Activated T-cell treated with anti-CD3 and anti-CD28 coated beads, Interleukin-2, amount 50 U/mL, for 72 hours (primary cell): ENCODE measurements at regions not wholly inside any gene's neighbourhood (a gene's known extent, or its start where the extent isn't known, plus 50 kb on each side); places are given as distances from the start of the nearest gene placed in this dataset.

Source experiments
- ATAC-seq, 2 donors: fragments of 150-1000 bp; cut with Tn5 transposase; replicated peaks in 1 of 2; 2 replicates each; pipeline ENCODE4 v1.10.0; 2021; ENCODE audit warnings: moderate library complexity in 2 of 2, mild to moderate bottlenecking in 1 of 2
- DNase-seq, 2 donors: peaks; one replicate each; pipeline ENCODE4 v3.0.0; 2021 to 2022; ENCODE audit warnings: mixed read lengths in 1 of 2
- H3K27ac Mint-ChIP-seq: one replicate; pipeline ENCODE4 v1.8.0; 2022; ENCODE audit warnings: mild to moderate bottlenecking, moderate library complexity, mixed read lengths
- H3K27me3 Mint-ChIP-seq: one replicate; pipeline ENCODE4 v1.8.0; 2022; ENCODE audit warnings: low read depth, mixed read lengths
- H3K36me3 Mint-ChIP-seq, 2 donors: one replicate each; pipeline ENCODE4 v1.8.0; 2022; ENCODE audit warnings: mixed read lengths in 2 of 2, mild to moderate bottlenecking in 1 of 2; ENCODE audit not compliant: insufficient read depth in 2 of 2
- H3K4me1 Mint-ChIP-seq: one replicate; pipeline ENCODE4 v1.8.0; 2022; ENCODE audit warnings: low read depth, mixed read lengths
- H3K4me3 Mint-ChIP-seq, 2 donors: one replicate each; pipeline ENCODE4 v1.8.0; 2022; ENCODE audit warnings: mild to moderate bottlenecking in 2 of 2, mixed read lengths in 2 of 2, moderate library complexity in 2 of 2
- H3K9me3 Mint-ChIP-seq, 2 donors: one replicate each; pipeline ENCODE4 v1.8.0; 2022; ENCODE audit warnings: mixed read lengths in 2 of 2

DNA sequence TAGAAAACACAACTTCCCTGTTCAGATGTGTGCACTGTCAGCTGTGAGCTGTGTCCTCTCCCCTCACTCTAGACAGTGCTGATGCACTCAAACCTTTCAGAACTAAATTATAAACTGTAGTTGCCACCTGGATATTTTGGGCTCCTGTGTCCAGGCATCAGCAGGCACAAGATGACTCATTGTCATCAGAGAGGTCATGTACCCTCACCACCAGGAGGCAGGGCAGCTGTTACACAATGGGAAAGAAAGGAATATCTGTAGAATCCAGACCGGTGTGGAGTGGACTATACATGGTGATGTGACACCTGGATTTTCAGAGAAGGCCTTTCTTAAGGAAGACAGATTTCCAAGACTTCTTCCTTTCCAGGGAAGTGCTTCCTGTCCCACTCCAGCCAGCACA lies 854.4 kb upstream of the AGA start:
- ATAC-seq: no peak
- no peaks in the 10 kb centered on the region for H3K4me1 Mint-ChIP-seq

DNA sequence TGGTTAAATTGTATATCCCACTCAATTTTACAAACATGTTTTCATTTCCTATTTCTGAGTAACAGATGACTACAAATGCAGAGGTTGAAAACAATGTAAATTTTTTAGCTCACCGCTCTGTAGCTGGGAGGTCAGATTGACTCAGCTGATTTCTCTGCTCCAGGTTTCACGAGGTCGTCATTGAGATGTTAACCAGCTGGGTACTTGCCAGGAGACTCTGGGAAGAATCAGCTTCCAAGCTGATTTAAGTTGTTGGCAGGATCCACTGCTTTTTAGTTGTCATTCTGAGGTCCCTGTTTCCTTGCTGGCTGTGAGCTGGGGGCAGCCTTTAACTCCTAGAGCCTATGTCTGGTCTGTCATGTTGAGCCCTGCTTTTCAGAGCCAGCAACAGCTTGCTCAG lies 864.3 kb upstream of the AGA start:
- DNase-seq (no peak), ATAC-seq (no peak)
- Mint-ChIP-seq H3K9me3 (peaks cover 2% of the 10 kb centered on the region in 2 donors), H3K27ac (no peak overlapping the region), H3K4me1 (no peaks in the 10 kb centered on the region), H3K27me3 (no peaks in the 10 kb centered on the region), H3K36me3 (no peaks in the 10 kb centered on the region), H3K4me3 (no peak overlapping the region)

More for the DNA sequence above, 854.4 kb upstream of the AGA start:
- H3K4me3 Mint-ChIP-seq: no peak overlapping the region
- no peak for DNase-seq
- H3K9me3 Mint-ChIP-seq: peaks cover 0 to 3% of the 10 kb centered on the region in 2 donors
- H3K27me3 Mint-ChIP-seq: no peaks in the 10 kb centered on the region
- H3K36me3 Mint-ChIP-seq: no peaks in the 10 kb centered on the region
- no peak overlapping the region for H3K27ac Mint-ChIP-seq

DNA sequence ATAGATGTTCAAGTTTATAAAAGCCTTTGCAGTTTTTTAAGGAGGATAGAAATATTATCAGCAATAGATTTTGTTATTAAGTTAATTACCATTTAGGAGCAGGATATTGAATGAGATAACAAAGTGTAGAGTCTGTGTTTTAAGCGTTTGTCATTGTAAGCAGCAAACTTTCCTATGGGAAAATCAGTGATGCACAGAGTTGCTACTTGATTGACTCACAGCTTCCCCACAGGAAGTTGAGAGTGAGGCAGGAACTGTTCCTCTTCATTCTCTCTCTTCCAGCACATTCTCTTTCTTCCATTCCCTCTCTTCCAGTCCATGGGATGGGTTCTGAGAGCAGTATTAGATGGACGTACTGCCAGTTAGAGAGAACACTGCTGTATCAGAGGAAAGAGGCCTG lies 867.7 kb upstream of the AGA start:
- H3K27ac Mint-ChIP-seq: no peak overlapping the region
- ATAC-seq: no peak

DNA sequence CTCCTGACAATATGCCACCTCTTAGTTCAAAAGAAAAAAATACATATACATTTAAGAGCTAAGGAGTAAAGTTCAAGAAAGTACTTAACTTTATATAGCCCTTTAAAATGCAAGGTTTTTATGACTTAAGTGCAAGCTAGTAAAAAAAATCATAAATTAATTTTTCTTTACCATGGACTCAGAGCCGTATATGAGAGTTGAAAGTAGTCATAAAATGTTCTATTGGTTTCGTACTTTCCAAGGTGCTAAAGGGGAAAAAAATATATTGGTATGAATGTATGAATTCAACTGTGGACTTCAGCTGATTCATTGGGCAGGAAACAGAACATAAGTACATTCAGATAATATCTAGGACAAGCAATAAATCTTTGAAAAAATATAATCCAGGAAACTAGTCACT lies 869.8 kb upstream of the AGA start:
- DNase-seq (no peak), ATAC-seq (no peak)
- Mint-ChIP-seq H3K27ac (no peak overlapping the region), H3K4me3 (no peak overlapping the region), H3K27me3 (no peaks in the 10 kb centered on the region), H3K9me3 (peaks cover under 1 to 2% of the 10 kb centered on the region in 2 donors), H3K4me1 (no peaks in the 10 kb centered on the region), H3K36me3 (no peaks in the 10 kb centered on the region)

More for the DNA sequence above, 867.7 kb upstream of the AGA start:
- H3K36me3 Mint-ChIP-seq: no peaks in the 10 kb centered on the region
- no peak overlapping the region for H3K4me3 Mint-ChIP-seq
- DNase-seq: no peak
- peaks cover 0 to 2% of the 10 kb centered on the region in 2 donors for H3K9me3 Mint-ChIP-seq
- H3K4me1 Mint-ChIP-seq: no peaks in the 10 kb centered on the region
- no peaks in the 10 kb centered on the region for H3K27me3 Mint-ChIP-seq

DNA sequence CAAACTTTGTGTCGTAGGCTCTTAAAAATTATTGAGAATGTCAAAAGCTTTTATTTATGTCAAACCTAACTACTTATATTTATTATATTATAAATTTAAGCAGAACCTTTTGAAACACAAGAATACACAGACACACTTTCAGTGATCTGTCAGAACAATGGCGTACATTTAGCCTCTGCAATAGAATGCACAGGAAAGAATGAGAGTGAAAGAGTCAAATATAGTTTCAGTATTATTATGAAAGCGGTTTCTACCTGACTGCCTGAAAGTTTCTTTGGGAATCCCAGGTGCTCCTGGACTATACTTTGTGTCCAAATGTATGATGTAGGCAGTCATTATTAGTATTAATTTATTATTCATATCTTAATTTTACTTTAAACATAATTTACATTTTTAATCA lies 872.0 kb upstream of the AGA start:
- H3K9me3 Mint-ChIP-seq: peaks cover 4 to 5% of the 10 kb centered on the region in 2 donors
- H3K4me3 Mint-ChIP-seq: no peak overlapping the region
- DNase-seq (no peak), ATAC-seq (no peak)
- H3K27me3 Mint-ChIP-seq: no peaks in the 10 kb centered on the region
- H3K36me3 Mint-ChIP-seq: no peaks in the 10 kb centered on the region
- no peak overlapping the region for H3K27ac Mint-ChIP-seq
- H3K4me1 Mint-ChIP-seq: no peaks in the 10 kb centered on the region

DNA sequence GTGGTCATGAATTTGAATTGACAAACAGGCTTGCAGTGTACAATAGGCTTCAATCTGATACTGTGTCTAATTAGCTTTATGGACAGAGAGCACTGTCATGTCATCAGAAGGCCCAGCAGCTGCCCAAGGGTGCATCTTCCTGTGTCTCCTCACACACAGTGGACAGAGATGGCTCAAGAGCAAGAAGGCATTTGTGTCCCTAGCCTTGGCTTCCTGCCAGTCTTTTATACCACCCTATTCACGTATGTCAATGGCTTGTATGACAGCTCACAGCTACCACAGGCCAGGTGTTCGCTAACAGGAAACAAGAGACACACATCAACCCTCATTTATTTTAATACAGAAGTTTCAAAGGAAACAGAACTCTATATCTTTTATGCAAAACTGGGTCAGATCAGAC lies 874.0 kb upstream of the AGA start:
- Mint-ChIP-seq H3K27ac (no peak overlapping the region), H3K4me1 (no peaks in the 10 kb centered on the region), H3K9me3 (peaks cover 8% of the 10 kb centered on the region in 2 donors), H3K4me3 (no peak overlapping the region), H3K36me3 (peaks cover 2 to 4% of the 10 kb centered on the region in 2 donors), H3K27me3 (no peaks in the 10 kb centered on the region)
- ATAC-seq (no peak), DNase-seq (no peak)

DNA sequence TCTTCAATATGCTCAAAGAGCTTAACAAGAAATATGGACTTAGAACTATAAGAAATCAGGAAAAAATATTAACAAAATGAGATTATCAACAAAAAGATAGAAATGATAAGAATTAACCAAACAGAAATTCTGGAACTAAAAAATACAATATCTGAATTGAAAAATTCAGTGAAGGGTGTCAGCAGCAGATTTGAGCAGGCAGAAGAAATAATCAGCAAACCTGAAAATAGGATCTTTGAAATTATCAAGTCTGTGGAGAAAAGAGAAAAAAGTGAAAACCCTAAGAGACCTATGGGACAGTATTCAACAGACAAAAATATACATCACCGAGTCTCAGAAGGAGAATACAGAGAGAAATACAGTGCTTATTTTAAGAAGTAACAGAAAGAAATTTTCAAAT lies 877.8 kb upstream of the AGA start:
- Mint-ChIP-seq H3K36me3 (peaks cover 2 to 4% of the 10 kb centered on the region in 2 donors), H3K4me1 (no peaks in the 10 kb centered on the region), H3K4me3 (no peak overlapping the region), H3K9me3 (peaks cover 8 to 12% of the 10 kb centered on the region in 2 donors), H3K27me3 (no peaks in the 10 kb centered on the region), H3K27ac (no peak overlapping the region)
- DNase-seq (no peak), ATAC-seq (no peak)

DNA sequence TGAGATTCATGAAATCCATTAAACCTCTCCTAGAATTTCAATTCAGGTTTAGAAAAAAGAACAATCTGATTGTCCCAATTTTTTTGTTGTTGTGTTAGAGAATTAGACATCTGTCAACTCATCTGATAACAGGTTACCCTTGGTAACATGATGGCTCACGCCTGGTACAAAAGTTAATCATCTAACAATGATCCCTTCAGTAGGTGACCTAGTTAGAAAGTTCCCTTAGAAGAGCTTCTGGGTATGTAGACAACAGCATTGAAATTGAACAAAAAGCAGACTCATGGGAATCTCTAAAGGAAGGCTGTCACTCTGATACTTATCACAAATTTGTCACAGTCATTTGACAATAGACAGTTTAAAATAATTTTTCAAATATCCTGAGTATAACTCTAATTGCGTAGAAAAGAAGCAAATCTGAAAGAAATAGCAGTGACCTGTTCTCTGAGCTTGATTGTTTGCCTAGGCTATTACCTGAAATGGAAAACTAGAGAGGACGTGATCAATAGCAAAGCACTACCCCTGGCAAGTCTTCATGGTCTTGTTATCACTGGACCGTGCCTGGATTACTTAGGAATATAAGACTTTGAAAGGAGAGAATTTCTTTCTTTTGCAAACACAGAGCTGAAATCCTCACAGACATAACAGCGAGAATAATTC lies 880.4 kb upstream of the AGA start:
- ATAC-seq: no peak
- peaks cover 6 to 12% of the 10 kb centered on the region in 2 donors for H3K9me3 Mint-ChIP-seq
- H3K27me3 Mint-ChIP-seq: no peaks in the 10 kb centered on the region
- H3K4me3 Mint-ChIP-seq: no peak overlapping the region
- DNase-seq: no peak
- no peaks in the 10 kb centered on the region for H3K4me1 Mint-ChIP-seq
- peaks cover 2 to 4% of the 10 kb centered on the region in 2 donors for H3K36me3 Mint-ChIP-seq
- H3K27ac Mint-ChIP-seq: no peak overlapping the region

DNA sequence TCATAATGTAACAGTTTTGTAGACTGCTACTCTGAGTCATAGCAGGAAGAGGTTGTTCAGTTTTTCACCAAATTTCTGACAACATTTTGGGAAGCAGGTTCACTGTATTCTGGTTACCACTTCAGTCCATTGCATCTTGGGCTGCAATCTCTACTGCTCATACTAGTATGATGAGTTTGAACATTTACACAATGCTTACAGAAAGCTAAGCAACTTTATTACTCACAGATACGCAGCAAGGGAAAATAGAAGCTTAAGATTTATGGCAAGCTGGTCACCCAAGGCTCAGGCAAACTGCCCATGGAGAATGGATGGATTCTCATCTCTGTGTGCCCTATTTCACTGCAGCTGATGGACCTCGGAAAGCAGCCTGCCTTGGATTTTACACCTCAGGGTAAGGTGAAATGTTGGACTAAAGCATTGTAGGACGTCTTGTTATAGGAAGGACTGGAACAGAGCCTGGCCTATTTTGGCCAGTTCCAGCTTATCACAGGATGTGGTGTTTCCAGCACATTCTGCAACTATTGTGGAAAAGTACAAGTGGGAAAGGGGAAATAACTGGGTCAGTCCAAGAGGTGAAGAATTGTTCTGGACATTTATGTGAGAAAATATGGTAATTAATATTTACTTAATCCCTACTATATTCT lies 887.1 kb upstream of the AGA start:
- no peak overlapping the region for H3K4me3 Mint-ChIP-seq
- no peak overlapping the region for H3K27ac Mint-ChIP-seq
- H3K27me3 Mint-ChIP-seq: no peaks in the 10 kb centered on the region
- no peaks in the 10 kb centered on the region for H3K36me3 Mint-ChIP-seq
- peaks cover 3 to 12% of the 10 kb centered on the region in 2 donors for H3K9me3 Mint-ChIP-seq
- H3K4me1 Mint-ChIP-seq: no peaks in the 10 kb centered on the region
- ATAC-seq: no peak
- DNase-seq: no peak

DNA sequence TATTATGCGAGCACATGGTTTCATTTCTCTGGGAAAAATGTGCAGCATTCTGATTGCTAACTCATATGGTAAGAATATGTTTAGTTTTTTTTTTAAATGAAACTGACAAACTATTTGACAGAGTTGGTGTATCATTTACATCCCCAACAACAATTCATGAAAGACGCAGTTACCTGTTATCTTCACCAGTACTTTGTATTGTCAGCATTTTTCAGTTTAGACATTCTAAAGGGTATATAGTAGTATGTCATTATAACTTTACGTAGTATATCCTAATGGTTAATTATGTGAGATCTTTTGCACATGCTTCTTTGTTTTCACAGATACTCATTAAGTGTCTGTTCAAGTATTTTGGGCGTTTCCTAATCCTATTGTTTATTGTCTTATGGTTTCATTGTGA lies 891.1 kb upstream of the AGA start:
- DNase-seq: no peak
- ATAC-seq: no peak

DNA sequence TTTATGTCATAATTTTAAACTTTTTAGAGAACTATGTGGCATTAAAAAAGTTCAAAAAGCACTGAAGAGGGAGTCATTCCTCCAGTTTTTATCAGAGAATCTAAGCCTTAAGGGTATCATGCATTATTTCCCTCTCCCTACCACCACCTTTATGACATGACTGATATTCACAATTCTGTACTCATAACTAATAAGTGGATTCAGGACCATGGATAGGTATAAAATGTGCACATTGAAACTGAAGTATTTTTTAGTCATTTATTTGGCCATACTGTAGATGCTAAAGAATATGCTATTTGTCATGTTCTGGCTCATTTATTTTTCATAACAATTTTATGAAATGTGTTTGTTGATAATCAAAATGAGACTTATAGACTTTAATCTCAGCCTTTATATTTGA lies 897.5 kb upstream of the AGA start:
- no peak for ATAC-seq
- H3K4me3 Mint-ChIP-seq: no peak overlapping the region
- no peaks in the 10 kb centered on the region for H3K27me3 Mint-ChIP-seq
- DNase-seq: no peak
- no peaks in the 10 kb centered on the region for H3K4me1 Mint-ChIP-seq
- peaks cover 3 to 5% of the 10 kb centered on the region in 2 donors for H3K9me3 Mint-ChIP-seq
- no peak overlapping the region for H3K27ac Mint-ChIP-seq
- H3K36me3 Mint-ChIP-seq: no peaks in the 10 kb centered on the region

More for the DNA sequence above, 891.1 kb upstream of the AGA start:
- Mint-ChIP-seq H3K4me3 (no peak overlapping the region), H3K36me3 (no peaks in the 10 kb centered on the region), H3K27ac (no peak overlapping the region), H3K27me3 (no peaks in the 10 kb centered on the region), H3K4me1 (no peaks in the 10 kb centered on the region), H3K9me3 (peaks cover 5% of the 10 kb centered on the region in 2 donors)

DNA sequence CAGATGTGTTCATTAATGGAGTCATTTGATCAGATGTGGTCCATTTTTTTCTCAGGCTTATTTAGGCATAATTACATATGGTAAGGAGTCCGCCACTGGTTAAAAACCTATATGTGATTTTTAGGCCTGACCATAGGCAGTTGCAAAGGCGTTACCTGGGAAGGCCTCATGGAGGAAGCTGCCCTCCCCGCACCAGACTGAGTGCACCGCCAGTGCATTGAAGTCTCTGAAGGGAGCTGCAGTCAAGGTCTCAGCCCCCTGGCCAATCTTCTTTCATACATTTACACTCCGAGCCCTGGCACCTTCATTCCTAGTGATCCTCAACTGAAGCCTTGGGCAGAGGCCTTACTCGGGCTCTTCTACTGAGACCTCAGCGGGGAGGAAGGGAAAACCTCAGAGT lies 898.2 kb upstream of the AGA start:
- Mint-ChIP-seq H3K4me3 (no peak overlapping the region), H3K4me1 (no peaks in the 10 kb centered on the region), H3K9me3 (peaks cover 5% of the 10 kb centered on the region in 2 donors), H3K27ac (no peak overlapping the region), H3K27me3 (no peaks in the 10 kb centered on the region), H3K36me3 (no peaks in the 10 kb centered on the region)
- DNase-seq (no peak), ATAC-seq (no peak)

DNA sequence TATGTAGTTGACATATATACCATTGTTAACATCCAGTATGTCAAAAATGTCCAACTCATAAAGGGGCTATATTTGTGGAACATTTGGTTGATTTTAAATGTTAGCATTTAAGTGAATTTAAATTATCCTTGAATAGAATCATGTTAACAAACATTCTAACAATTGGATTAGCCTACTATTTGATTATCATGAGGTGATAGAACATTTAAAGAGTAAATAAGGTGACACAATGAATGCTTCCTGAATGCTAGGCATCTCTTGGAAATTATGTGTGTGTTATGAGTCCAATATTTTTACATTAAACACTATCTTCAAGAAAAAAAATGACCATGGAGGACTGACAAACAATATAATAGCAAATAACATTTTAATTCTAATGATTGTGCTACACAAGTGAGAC lies 901.9 kb upstream of the AGA start:
- DNase-seq: no peak
- H3K4me3 Mint-ChIP-seq: no peak overlapping the region
- H3K27me3 Mint-ChIP-seq: no peaks in the 10 kb centered on the region
- H3K9me3 Mint-ChIP-seq: peaks cover 0 to 6% of the 10 kb centered on the region in 2 donors
- H3K36me3 Mint-ChIP-seq: no peaks in the 10 kb centered on the region
- H3K4me1 Mint-ChIP-seq: no peaks in the 10 kb centered on the region
- no peak overlapping the region for H3K27ac Mint-ChIP-seq
- ATAC-seq: no peak

DNA sequence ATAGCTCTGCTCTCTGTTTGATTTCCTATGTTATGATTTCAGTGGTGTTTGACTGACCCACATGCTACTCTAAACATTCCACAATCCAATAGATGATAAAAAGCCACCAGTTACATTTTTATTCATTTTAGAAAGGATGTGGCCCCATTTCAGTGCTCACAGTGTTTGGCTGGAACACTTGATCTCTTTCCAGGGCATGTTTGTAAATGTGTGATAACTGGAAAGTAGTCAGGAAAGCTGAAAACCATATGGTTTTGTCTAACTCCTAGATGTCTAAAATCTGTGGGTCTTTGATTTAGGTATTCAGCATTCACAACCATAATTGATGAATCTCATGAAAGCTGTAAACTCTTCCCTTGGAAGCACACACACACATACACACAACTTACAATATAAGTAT lies 904.9 kb upstream of the AGA start:
- Mint-ChIP-seq H3K27ac (no peak overlapping the region), H3K27me3 (no peaks in the 10 kb centered on the region), H3K4me3 (no peak overlapping the region), H3K36me3 (no peaks in the 10 kb centered on the region), H3K9me3 (peaks cover 0 to 6% of the 10 kb centered on the region in 2 donors), H3K4me1 (no peaks in the 10 kb centered on the region)
- DNase-seq: no peak
- no peak for ATAC-seq
